ENCODE measurements at regions not wholly inside any gene's neighbourhood (a gene's known extent, or its start where the extent isn't known, plus 50 kb on each side); places are given as distances from the start of the nearest gene placed in this dataset.

GRCh38 chr1:31522556-31522845 is 53.8 kb upstream of the TINAGL1 start:
- Histone ChIP-seq H3K9me3 (peaks cover 0 to 7% (median 0%) of the 10 kb centered on the region in 12 donors), H3K4me1 (peaks cover 0 to 26% (median 0%) of the 10 kb centered on the region in 12 donors), H3K27ac (no peak overlapping the region), H3K36me3 (no peaks in the 10 kb centered on the region), H3K4me3 (no peak overlapping the region), H3K27me3 (no peaks in the 10 kb centered on the region)
- WGBS, 4 donors, result 60 to 66% (median 61%) methylated on average over 5 of the region's 5 CpGs
- TF ChIP-seq POLR2A (IDR thresholded peaks at IDR 0.05), result no peak
- TF ChIP-seq CTCF (IDR thresholded peaks at IDR 0.05), result no peak
- ATAC-seq (no peak), DNase-seq (no peak)
- intact Hi-C loops (cut with DNase I), result no loop called here

- ATAC-seq, result no peak
- DNase-seq, result no peak
- peak overlapping the region in 1 of 12 donors; percentile 85 for H3K27ac ChIP-seq
- H3K4me3 ChIP-seq, result no peak overlapping the region
- H3K36me3 ChIP-seq, result no peaks in the 10 kb centered on the region
- 13 to 24% (median 20%) methylated on average over 1 of the region's 1 CpG for WGBS, 4 donors
- no peaks in the 10 kb centered on the region for H3K27me3 ChIP-seq
- intact Hi-C loops (cut with DNase I), result no loop called here
- H3K4me1 ChIP-seq, result peaks cover 0 to 26% (median 0%) of the 10 kb centered on the region in 12 donors
- H3K9me3 ChIP-seq, result peaks cover 0 to 7% (median 0%) of the 10 kb centered on the region in 12 donors
- TF ChIP-seq POLR2A (IDR thresholded peaks at IDR 0.05), result no peak
- TF ChIP-seq CTCF (IDR thresholded peaks at IDR 0.05), result no peak
These were observed 53.3 kb upstream of the TINAGL1 start for GRCh38 chr1:31523012-31523411.

- TF ChIP-seq CTCF (IDR thresholded peaks at IDR 0.05), result no peak
- no peak for TF ChIP-seq POLR2A (IDR thresholded peaks at IDR 0.05)
- Histone ChIP-seq H3K9me3 (peaks cover 0 to 7% (median 0%) of the 10 kb centered on the region in 12 donors), H3K4me3 (no peak overlapping the region), H3K36me3 (no peaks in the 10 kb centered on the region), H3K27me3 (no peaks in the 10 kb centered on the region), H3K4me1 (peaks cover 0 to 26% (median 0%) of the 10 kb centered on the region in 12 donors), H3K27ac (peak overlapping the region in 2 of 12 donors; percentile 11 to 85)
- DNase-seq (peak in 2 of 5 donors; percentile 41 to 48), ATAC-seq (peak; percentile 67 to 90 (median 73))
- 49 to 61% (median 57%) methylated on average over 3 to 5 of the region's 5 CpGs for WGBS, 4 donors
- intact Hi-C loops (cut with DNase I), result no loop called here
These were observed 52.5 kb upstream of the TINAGL1 start for GRCh38 chr1:31523769-31524168.

- no peaks in the 10 kb centered on the region for H3K36me3 ChIP-seq
- 82 to 92% (median 86%) methylated on average over 15 of the region's 15 CpGs for WGBS, 4 donors
- peaks cover 0 to 26% (median 0%) of the 10 kb centered on the region in 12 donors for H3K4me1 ChIP-seq
- intact Hi-C loops (cut with DNase I), result no loop called here
- no peak overlapping the region for H3K4me3 ChIP-seq
- no peaks in the 10 kb centered on the region for H3K27me3 ChIP-seq
- peaks cover 0 to 7% (median 0%) of the 10 kb centered on the region in 12 donors for H3K9me3 ChIP-seq
- H3K27ac ChIP-seq, result peak overlapping the region in 2 of 12 donors; percentile 11 to 85
- no peak for TF ChIP-seq CTCF (IDR thresholded peaks at IDR 0.05)
- TF ChIP-seq POLR2A (IDR thresholded peaks at IDR 0.05), result no peak
- no peak for ATAC-seq
- DNase-seq, result no peak
These were observed 52.0 kb upstream of the TINAGL1 start for GRCh38 chr1:31524186-31524901.

All from heart left ventricle (tissue), 16 donors.